ENCODE measurements at regions not wholly inside any gene's neighbourhood (a gene's known extent, or its start where the extent isn't known, plus 50 kb on each side); places are given as distances from the start of the nearest gene placed in this dataset.

DNA sequence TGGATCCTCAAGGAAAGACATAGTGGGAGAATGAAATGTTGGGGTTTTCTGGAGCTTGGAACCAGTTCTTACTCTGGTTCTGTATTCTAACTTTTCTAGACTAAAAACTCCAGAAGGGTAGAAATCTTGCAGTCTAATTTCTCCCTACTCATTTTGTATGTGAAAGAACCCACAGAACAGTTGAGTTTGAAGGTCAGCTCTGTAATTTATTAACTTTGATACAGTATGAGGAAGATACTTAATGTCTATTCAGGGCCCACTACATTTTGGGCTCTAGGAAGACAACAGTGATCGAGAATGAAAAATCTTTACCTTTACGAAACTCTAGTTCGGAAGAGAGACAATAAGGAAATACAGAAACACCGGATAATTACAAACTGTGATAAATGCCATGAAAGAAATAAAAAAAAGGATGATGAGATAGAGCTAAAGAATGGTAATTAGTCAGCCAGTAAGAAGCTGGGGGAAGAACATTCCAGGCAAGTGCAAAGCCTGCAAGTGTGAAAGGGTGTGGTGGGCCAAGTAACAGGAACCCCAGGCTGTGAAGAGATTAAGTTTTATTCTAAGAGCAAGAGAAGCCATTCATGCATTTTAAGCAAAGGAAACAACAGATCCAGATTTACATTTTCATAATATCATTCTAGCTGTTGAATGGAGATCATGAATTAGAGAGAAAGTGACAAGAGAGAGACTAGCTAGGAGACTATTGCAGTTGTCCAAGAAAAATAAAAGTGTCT lies 159.9 kb upstream of the HMCN1 start:
- DNase-seq = no peak

DNA sequence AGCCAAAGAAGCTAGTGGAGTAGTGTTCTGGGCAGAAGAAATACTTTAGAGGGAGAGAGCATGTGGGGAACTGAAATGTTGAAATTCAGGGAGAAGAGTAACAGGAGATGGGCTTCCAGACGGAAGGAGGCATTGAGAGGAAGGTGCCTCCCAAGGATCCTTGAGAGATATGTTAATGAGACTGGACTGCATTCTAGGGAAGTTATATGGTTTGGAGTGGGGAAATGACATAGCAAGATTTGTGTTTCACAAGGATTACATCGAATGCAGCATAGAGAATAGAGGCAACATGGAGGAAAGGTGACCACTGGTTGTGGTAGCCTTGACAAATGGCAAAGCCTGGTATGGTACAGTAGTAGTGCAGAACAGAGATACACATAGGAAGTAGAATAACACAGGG lies 160.5 kb upstream of the HMCN1 start:
- no peak for DNase-seq

DNA sequence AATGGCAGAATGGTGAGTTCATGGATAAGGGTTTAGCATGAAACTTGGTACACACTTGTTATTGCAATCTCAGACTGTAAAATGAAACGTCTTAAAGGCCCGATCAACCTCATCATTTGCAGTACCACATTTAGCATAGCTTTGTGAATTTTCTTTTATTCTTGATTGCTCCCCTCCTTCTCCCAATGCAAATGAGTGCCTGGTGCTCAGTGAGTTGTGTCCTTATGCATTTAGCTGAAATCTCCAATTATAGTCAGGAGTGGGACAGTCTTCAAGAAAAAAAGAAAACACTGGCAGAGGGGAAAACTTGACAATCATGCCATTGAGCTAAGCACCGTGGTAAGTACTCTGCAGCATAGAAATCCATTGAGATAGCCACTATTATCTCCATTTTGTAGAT lies 161.0 kb upstream of the HMCN1 start:
- no peak for DNase-seq

DNA sequence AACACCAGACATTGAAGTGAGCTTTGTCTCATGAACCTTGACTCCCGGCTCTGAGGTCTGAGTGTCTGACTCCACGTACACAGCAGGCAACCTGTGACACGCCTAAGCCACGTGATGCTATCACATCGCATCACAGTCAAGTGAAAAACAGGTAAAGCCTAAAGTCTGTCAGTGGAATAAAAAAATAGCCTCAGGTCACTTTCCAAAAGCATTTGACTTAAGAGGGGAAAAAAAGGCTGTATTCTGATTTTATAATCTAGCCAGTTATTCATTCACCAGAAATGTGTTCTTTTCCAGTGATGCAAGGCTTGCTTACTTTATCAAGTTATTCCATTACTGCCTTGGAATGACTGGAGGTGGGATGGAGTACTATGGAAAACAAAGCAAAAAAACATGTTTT lies 163.2 kb upstream of the HMCN1 start:
- no peak for DNase-seq

DNA sequence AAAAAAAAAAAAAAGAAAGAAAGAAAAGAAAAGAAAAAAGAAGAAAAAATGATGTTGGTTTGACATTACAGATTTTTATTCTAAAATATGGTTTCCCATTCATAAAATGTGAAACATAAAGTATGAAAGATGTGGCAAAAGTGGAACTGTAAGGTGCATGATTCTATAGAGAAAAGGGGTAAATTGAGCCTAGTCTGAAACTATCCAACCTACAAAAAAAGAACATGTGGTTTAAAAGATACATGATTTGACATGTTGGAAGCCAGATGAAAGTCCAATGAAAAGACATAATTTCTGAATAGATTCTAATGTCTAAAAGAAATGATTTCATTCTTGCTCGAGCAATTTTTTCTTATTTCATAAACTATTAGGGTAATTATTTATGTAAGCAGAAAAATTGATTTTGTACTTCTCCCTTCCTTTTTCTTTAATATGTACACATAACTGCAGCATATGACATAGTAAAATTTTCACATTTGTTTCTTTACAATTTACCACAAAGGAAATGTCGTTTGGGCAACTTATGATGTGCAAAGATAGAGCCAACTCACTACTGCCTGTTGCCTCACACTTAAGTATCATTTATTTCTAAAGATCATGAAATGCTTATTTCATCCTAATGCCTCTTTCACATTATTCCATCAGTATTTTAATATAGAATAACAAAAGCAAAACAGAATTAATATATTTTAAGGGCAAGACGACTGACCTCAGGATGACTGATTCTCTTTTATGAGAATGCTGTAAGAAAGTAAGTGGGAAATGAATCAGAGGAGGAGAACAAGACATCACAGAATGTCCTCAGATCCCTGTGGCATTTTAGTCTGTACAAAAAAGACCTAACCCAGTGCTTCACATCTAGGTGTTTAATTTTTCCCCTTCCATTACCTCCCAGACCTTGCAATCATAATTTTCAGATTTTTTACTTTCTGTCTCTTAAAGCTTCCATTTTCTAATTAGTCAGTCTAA lies 165.8 kb upstream of the HMCN1 start:
- DNase-seq = no peak

DNA sequence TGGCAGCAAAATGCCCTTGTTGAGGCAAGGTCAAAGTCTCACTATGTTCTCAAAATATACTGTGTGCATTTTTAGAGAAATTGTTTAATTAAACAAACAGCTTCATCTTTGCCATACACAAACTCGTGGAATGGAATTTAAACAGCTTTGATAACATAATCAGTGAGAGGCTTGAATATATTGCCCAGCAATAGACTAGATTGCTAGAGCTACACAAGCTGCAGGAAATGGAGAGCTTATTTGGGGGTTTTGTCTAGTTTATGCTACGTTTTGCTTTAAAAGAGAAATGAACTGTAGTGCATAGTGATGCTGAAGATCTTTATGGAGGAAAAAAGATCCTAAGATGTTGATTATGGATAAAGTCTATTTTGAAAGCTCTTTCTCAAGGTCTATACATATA lies 166.8 kb upstream of the HMCN1 start:
- no peak for DNase-seq

DNA sequence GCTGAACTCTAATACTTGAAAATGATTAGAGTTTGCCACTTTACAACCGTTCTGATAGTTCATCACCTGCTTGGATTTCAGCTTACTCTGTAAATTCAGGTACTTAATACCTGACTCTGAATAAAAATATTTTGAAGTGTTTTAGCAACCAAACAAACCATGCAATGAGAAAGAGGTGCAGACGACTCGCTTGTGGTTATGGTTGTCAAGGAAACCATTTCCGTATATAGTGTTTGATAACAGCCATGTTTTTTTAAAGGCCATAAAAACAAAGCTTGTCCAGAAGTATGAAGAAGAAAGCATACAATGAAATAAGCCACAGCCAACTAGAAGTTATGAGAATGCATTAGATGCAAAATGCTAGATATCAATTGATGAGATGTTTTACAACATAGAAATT lies 167.2 kb upstream of the HMCN1 start:
- DNase-seq = no peak

DNA sequence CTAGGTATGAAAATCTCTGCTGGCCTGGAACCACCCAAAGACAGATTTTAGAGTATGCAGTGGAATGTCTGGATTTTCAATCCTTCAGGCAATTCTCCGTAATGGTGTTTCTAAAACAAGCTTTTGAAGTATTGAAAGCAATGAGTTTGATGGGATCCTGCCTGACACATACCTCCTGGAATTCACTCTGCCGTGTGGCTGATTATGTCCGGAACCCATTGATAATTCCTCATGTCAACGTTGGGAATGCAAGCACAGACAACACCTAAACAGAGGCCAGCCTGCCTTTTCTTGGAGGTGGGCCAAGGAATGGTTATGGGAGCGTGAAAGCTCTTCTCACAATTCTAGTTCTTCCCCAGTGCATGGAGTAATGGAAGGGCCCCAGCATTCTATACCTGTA lies 168.9 kb upstream of the HMCN1 start:
- DNase-seq = peak; percentile 22

- DNase-seq = no peak
Measured at GRCh38 chr1:185564816-185565215, 169.4 kb upstream of the HMCN1 start.

GRCh38 chr1:185562461-185563359 lies 171.5 kb upstream of the HMCN1 start:
- no peak for DNase-seq

DNA sequence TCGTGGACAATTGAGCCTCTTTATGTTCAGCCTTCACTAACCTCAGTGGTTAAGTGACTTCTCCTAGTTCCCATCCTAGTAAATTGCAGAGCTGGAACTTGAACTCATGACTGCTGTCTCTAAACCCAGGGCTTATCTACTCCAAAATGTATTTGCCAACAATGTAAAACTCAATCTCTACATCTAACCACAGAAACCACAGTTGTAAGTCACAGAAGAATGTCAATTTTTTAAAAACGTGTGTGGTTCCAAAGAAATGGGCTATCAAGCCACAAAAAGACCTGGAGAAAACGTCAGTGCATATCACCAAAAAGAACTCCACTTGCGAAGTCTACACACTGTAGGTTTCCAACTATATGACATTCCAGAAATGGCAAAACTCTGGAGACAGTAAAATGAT lies 172.6 kb upstream of the HMCN1 start:
- DNase-seq = no peak

DNA sequence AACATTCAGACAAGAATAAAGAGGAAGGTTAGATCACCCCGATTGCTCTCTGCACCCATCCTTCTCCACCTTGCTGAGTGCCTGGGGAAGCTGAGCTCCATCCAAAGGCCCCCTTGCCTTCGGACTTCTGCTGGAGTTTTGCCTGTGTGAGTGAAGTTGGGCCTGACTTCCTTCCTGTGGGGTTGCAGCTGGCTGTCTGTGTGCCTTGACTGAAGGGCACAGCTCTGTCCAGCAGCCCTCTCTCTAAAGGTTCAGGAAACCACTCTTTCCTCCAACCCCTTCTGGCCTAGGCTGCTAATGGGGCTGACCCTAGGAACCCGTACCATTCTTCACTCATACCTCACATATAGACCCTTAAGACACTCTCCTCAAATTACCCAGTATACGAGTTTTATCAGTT lies 173.4 kb upstream of the HMCN1 start:
- DNase-seq = no peak

DNA sequence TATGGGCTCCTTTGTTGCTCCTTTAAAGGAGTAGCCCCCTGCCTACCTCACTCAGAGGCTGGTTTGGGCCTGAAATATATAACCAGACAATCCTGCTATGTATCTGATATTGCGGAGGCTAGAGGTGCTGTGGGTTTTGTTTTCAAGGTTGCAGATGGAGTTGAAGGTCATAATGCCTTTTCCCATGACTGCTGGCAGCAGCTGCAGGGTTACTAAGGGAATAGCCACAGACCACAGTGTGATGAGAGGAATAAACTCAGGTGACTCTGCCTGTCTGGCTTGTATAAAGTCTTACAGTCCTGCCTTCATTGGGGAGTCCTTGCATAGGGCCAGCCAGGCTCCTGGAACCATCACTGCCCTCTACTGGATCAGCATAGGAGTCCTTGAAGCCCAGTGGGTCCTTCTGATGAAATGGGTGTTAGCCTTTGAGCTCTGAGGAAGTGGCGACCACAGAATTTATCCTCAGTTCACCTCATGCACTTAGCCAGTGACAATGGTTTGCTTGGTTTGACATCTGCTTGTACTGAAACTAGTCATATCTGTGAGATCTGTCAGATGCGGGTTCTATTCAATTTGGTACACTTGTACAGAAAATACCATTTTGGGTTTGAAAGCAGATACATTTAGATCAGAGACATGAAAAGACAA lies 174.4 kb upstream of the HMCN1 start:
- no peak for DNase-seq

DNA sequence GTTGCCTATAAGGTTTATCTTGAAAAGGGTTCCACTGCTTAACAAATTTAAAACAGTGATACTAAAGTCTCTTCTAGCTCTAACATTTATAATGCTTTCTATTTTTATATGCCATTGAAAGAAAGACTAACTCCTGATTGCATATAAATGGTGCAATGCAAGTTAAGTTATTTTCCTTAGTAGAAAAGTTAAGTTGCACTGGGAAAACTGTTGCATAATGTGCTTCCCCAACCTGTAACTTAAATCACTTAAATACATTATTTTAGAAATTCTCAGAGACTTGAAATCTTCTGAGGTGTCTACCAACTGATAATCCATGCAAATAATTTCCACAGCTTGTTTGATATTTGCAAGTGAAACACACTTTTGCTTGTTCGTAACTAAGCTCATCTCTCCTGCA lies 175.0 kb upstream of the HMCN1 start:
- DNase-seq = no peak

DNA sequence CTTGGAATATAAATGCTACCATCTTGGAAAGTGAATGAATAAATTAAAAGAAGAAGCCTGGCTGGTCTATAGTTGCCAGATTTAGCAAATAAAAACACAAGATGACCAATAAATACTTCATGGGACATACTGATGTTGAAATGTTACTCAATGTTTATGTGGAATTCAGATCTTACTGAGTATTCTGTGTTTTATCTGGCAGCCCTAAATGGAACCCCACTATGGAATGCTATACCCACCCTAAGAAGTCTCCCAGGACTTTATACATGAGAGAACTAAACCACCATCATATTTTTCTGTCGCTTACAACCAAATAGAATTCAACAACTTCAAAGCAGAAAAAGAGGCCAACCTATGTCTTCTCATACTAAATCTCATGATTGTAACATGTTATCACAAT lies 177.6 kb upstream of the HMCN1 start:
- DNase-seq = no peak

DNA sequence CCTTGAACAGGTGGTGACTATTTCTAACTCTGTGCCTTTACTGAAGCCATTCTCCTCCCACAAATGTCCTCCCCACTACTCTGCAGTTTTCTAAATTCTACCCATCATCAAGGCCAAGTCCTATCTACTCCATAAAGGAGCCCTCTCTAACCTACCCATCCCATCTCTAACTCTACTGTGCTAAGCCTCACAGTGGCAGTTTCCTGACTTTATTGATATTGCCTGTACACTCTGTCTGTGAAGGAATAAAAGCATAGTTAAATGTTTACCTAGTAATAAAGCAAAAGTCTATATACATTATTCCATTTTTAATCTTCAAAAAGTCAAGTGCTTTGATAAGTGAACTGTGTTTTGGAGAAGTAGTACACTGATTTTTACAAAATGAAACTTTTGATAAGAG lies 178.4 kb upstream of the HMCN1 start:
- DNase-seq = no peak

- no peak for DNase-seq
Measured at GRCh38 chr1:185551008-185551407, 183.2 kb upstream of the HMCN1 start.

DNA sequence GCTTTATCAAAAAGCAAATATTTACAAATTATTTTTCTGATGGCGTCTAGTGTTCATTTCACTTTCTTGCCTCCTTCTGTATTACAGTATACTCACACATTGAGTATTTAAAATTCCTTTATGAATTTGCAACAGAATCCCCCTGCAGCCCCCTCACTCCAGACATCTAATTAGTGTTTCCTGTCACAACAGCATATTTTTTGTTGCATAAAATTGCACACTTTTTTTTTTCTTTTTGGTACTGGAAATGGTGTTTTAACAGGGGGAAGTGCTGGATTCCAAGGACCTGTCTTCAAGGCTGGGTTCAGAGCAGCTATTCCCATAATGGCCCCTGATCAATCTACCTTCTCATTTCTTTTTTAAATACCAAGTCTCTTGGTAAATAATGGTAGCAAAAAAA lies 184.3 kb upstream of the HMCN1 start:
- DNase-seq = no peak

- DNase-seq = no peak
Measured at GRCh38 chr1:185546029-185546428, 188.2 kb upstream of the HMCN1 start.

DNA sequence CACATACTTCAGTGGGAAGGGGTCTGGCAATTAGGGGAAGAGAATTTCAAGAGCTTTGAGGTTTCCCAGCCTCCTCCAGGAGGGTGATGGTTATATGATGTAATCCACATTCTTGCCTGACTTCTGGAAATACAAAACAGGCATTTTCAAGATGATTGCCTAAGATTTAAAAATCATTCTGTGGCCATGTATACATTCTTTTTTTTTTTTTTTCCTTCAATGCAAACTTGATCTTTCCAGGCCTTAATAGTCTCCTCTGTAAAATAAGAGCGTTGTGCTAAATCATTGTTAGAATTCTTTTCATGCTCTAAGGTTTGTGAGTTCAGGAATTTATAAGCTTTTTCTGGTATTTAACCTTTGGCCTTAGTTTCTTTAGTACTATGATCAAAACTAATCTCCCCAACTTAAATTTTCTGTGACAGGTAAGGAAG lies 192.3 kb upstream of the HMCN1 start:
- no peak for DNase-seq

DNA sequence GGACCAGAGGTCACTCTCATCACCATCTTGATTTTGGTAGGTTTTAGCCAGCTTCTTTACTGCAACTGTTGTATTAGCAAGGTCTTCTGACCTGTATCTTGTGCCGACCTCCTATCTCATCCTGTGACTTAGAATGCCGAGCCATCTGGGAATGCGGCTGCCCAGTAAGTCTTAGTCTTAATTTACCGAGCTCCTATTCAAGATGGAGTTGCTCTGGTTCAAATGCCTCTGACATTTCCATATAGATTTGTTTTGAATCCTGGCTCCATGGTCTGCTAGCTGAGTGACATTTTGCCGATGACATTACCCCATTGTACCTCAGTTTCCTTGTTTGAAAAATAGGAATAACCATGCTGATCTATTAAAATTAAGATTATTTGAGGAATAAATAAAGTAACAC lies 193.9 kb upstream of the HMCN1 start:
- no peak for DNase-seq

GRCh38 chr1:185539277-185539943 lies 194.8 kb upstream of the HMCN1 start:
- no peak for DNase-seq
